Tibial nerve (tissue), 4 donors: ENCODE measurements at regions not wholly inside any gene's neighbourhood (a gene's known extent, or its start where the extent isn't known, plus 50 kb on each side); places are given as distances from the start of the nearest gene placed in this dataset.

Source experiments
- EP300 ChIP-seq, 2 donors: sonication (generic); formaldehyde crosslinking; IDR thresholded peaks; one replicate each; pipeline ENCODE4 v1.6.1; 2017; ENCODE audit warnings: antibody characterized with exemption in 2 of 2, mild to moderate bottlenecking in 1 of 2
- POLR2A ChIP-seq, 2 donors: fragments of 450-650 bp; IDR thresholded peaks; one replicate each; pipeline ENCODE4 v1.6.1; 2017; ENCODE audit warnings: antibody characterized with exemption in 2 of 2, mild to moderate bottlenecking in 2 of 2, moderate library complexity in 2 of 2
- TF ChIP-seq, protein P1 (sequence below), 5 experiments: fragments of 200-600 bp in 3 of 5; fragments of 450-650 bp in 2 of 5; sonication (generic) in 3 of 5; IDR thresholded peaks; one replicate each; pipeline ENCODE4 v1.5.1; 2016 to 2019; ENCODE audit warnings: antibody characterized with exemption in 5 of 5, mild to moderate bottlenecking in 3 of 5, moderate library complexity in 2 of 5

DNA sequence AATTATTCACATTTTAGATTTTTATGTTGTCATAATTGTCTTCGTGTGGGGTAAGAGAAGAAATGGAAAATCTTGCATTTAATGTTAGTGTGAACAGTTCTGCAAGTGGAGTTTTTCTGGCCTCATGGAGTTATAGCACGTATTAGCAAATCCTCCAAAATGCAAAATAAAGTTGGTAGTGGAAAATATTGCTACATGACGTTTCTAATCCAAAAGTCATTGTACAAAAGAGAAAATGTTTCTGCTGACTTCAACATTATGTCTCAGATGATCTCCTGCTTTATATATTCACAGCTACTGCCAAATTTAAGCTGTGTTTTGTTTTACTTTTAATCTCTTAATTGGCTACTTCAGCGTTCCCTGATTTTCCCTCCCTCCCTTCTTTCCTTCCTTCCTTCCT, 1804.0 kb upstream of the RAG2 start:
- TF ChIP-seq, protein P1, sequence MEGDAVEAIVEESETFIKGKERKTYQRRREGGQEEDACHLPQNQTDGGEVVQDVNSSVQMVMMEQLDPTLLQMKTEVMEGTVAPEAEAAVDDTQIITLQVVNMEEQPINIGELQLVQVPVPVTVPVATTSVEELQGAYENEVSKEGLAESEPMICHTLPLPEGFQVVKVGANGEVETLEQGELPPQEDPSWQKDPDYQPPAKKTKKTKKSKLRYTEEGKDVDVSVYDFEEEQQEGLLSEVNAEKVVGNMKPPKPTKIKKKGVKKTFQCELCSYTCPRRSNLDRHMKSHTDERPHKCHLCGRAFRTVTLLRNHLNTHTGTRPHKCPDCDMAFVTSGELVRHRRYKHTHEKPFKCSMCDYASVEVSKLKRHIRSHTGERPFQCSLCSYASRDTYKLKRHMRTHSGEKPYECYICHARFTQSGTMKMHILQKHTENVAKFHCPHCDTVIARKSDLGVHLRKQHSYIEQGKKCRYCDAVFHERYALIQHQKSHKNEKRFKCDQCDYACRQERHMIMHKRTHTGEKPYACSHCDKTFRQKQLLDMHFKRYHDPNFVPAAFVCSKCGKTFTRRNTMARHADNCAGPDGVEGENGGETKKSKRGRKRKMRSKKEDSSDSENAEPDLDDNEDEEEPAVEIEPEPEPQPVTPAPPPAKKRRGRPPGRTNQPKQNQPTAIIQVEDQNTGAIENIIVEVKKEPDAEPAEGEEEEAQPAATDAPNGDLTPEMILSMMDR (IDR thresholded peaks at IDR 0.05), result no peak
- TF ChIP-seq EP300 (IDR thresholded peaks at IDR 0.05) (no peak), POLR2A (IDR thresholded peaks at IDR 0.05) (no peak)
